OCI-LY7 (cell line): ENCODE measurements at regions not wholly inside any gene's neighbourhood (a gene's known extent, or its start where the extent isn't known, plus 50 kb on each side); places are given as distances from the start of the nearest gene placed in this dataset.

Experiments
- BruUV-seq: library from RNA; stranded (reverse); fragments of 400-500 nt; replicated peaks from 2 replicates; lab custom pipeline; 2021; lab: Mats Ljungman, UMichigan
- CTCF ChIA-PET: fragments of 300-600 bp; sonication (Branson Sonifier 250); formaldehyde crosslinking; loops from one replicate; lab custom pipeline; 2022; ENCODE audit warnings: antibody characterized with exemption; ENCODE audit not compliant: unreplicated experiment; lab: Charles Lee
- POLR2A ChIA-PET: fragments of 300-600 bp; sonication (Branson Sonifier 250); formaldehyde crosslinking; loops from one replicate; lab custom pipeline; 2022; ENCODE audit warnings: antibody characterized with exemption; lab: Charles Lee
- DNase-seq: peaks from one replicate; pipeline ENCODE4 v3.0.0-alpha.2; 2015; ENCODE audit warnings: low spot score
- H2AFZ ChIP-seq: fragments of 200-600 bp; sonication (generic), shearing (Covaris generic); 2 replicates; pipeline ENCODE4 v1.6.1; 2014; ENCODE audit warnings: mild to moderate bottlenecking, antibody characterized with exemption, low read length, moderate library complexity
- H3K27ac ChIP-seq: fragments of 200-600 bp; sonication (generic); 2 replicates; pipeline ENCODE4 v1.5.1; 2014; ENCODE audit warnings: mixed run types, low read depth, mild to moderate bottlenecking, moderate library complexity, low read length, inconsistent platforms; ENCODE audit not compliant: poor library complexity, severe bottlenecking
- H3K36me3 ChIP-seq: fragments of 200-600 bp; sonication (generic); 2 replicates; pipeline ENCODE4 v1.6.1; 2014; ENCODE audit warnings: mild to moderate bottlenecking, antibody characterized with exemption, low read length, moderate library complexity, mixed read lengths; ENCODE audit not compliant: insufficient read depth
- H3K4me1 ChIP-seq: fragments of 200-600 bp; sonication (generic); 2 replicates; pipeline ENCODE4 v1.5.1; 2014; ENCODE audit warnings: mild to moderate bottlenecking, low read length; ENCODE audit not compliant: insufficient read depth, poor library complexity, severe bottlenecking
- H3K4me2 ChIP-seq: fragments of 200-600 bp; sonication (generic); 2 replicates; pipeline ENCODE4 v1.6.1; 2014; ENCODE audit warnings: mild to moderate bottlenecking, low read length
- H3K4me3 ChIP-seq: fragments of 200-600 bp; sonication (generic); 2 replicates; pipeline ENCODE4 v1.5.1; 2014; ENCODE audit warnings: mild to moderate bottlenecking, low read depth, low read length; ENCODE audit not compliant: poor library complexity, severe bottlenecking
- H3K79me2 ChIP-seq: fragments of 200-600 bp; sonication (generic); 2 replicates; pipeline ENCODE4 v1.6.1; 2016; ENCODE audit warnings: low read depth, mild to moderate bottlenecking, low read length, moderate library complexity, mixed read lengths; ENCODE audit not compliant: insufficient read depth
- H3K9me2 ChIP-seq: fragments of 200-600 bp; sonication (generic); 2 replicates; pipeline ENCODE4 v1.6.1; 2016; ENCODE audit warnings: mild to moderate bottlenecking, low read length, mixed read lengths; ENCODE audit not compliant: insufficient read depth
- H3K9me3 ChIP-seq: fragments of 200-600 bp; sonication (generic); 2 replicates; pipeline ENCODE4 v1.6.1; 2014; ENCODE audit warnings: mild to moderate bottlenecking, mixed run types, low read length, mixed read lengths
- H4K20me1 ChIP-seq: fragments of 200-600 bp; sonication (generic); 2 replicates; pipeline ENCODE4 v1.6.1; 2014; ENCODE audit warnings: mild to moderate bottlenecking, antibody characterized with exemption, low read length, moderate library complexity, mixed read lengths; ENCODE audit not compliant: insufficient read depth
- CTCF ChIP-seq: fragments of 200-600 bp; sonication (generic); conservative IDR thresholded peaks from 2 replicates; pipeline ENCODE4 v1.5.1; 2014; ENCODE audit warnings: mild to moderate bottlenecking, antibody characterized with exemption, low read length, moderate library complexity, mixed read lengths
- EZH2phosphoT487 ChIP-seq: fragments of 200-600 bp; sonication (generic); IDR thresholded peaks from 2 replicates; pipeline ENCODE4 v1.6.1; 2018; ENCODE audit warnings: low read depth, borderline replicate concordance, mild to moderate bottlenecking, mixed run types, antibody characterized with exemption, low read length, moderate library complexity, mixed read lengths
- intact Hi-C: fragments of 100-400 bp; cut with micrococcal nuclease; formaldehyde crosslinking; loops from one replicate; pipeline ENCODE4 v1.10.0; 2022; ENCODE audit not compliant: unreplicated experiment

GRCh38 chr13:89603187-89603586 lies 1744.3 kb upstream of the MIR17HG start:
- H2AFZ ChIP-seq, result no peak overlapping the region
- TF ChIP-seq EZH2phosphoT487, result no peak
- TF ChIP-seq CTCF, result no peak
- H3K4me1 ChIP-seq, result no peaks in the 10 kb centered on the region
- intact Hi-C loops, result no loop called here
- no peaks in the 10 kb centered on the region for H3K9me2 ChIP-seq
- H3K27ac ChIP-seq, result no peak overlapping the region
- BruUV-seq, result no TSS peak
- peaks cover 21% of the 10 kb centered on the region for H3K9me3 ChIP-seq
- no peak overlapping the region for H3K4me3 ChIP-seq
- no peak for DNase-seq
- H4K20me1 ChIP-seq, result no peaks in the 10 kb centered on the region
- H3K36me3 ChIP-seq, result no peaks in the 10 kb centered on the region
- ChIA-PET POLR2A (interaction anchor here (0.9 kb wide), 1 partner anchor 31 kb away, joined by 3 read pairs; no protein-coding TSS in a partner anchor), CTCF (no interaction called here)
- no peak overlapping the region for H3K4me2 ChIP-seq
- no peaks in the 10 kb centered on the region for H3K79me2 ChIP-seq

GRCh38 chr13:89609318-89609717 lies 1738.2 kb upstream of the MIR17HG start:
- H3K36me3 ChIP-seq, result no peaks in the 10 kb centered on the region
- no peak overlapping the region for H3K4me2 ChIP-seq
- no TSS peak for BruUV-seq
- H2AFZ ChIP-seq, result no peak overlapping the region
- CTCF ChIA-PET, result no interaction called here
- no peaks in the 10 kb centered on the region for H4K20me1 ChIP-seq
- no peaks in the 10 kb centered on the region for H3K9me2 ChIP-seq
- H3K27ac ChIP-seq, result no peak overlapping the region
- POLR2A ChIA-PET, result interaction anchor here (1.0 kb wide), 1 partner anchor 16 kb away, joined by 3 read pairs; no protein-coding TSS in a partner anchor
- intact Hi-C loops, result no loop called here
- no peak overlapping the region for H3K4me3 ChIP-seq
- DNase-seq, result no peak
- no peaks in the 10 kb centered on the region for H3K79me2 ChIP-seq
- no peak for TF ChIP-seq EZH2phosphoT487
- no peak for TF ChIP-seq CTCF
- H3K9me3 ChIP-seq, result peaks cover 17% of the 10 kb centered on the region
- H3K4me1 ChIP-seq, result no peaks in the 10 kb centered on the region

GRCh38 chr13:89610331-89610730 lies 1737.2 kb upstream of the MIR17HG start:
- H3K27ac ChIP-seq, result no peak overlapping the region
- no peak overlapping the region for H2AFZ ChIP-seq
- ChIA-PET POLR2A (interaction anchor here (0.7 to 1.0 kb wide), 2 partner anchors 11 to 15 kb away, joined by 3 read pairs; no protein-coding TSS in a partner anchor), CTCF (no interaction called here)
- no peaks in the 10 kb centered on the region for H3K4me1 ChIP-seq
- no peak for DNase-seq
- H3K9me3 ChIP-seq, result peaks cover 14% of the 10 kb centered on the region
- no peaks in the 10 kb centered on the region for H3K79me2 ChIP-seq
- H3K4me2 ChIP-seq, result no peak overlapping the region
- no peaks in the 10 kb centered on the region for H3K36me3 ChIP-seq
- intact Hi-C loops, result no loop called here
- H4K20me1 ChIP-seq, result no peaks in the 10 kb centered on the region
- H3K9me2 ChIP-seq, result no peaks in the 10 kb centered on the region
- TF ChIP-seq CTCF, result no peak
- BruUV-seq, result no TSS peak
- H3K4me3 ChIP-seq, result no peak overlapping the region
